ENCODE measurements at regions not wholly inside any gene's neighbourhood (a gene's known extent, or its start where the extent isn't known, plus 50 kb on each side); places are given as distances from the start of the nearest gene placed in this dataset.

DNA sequence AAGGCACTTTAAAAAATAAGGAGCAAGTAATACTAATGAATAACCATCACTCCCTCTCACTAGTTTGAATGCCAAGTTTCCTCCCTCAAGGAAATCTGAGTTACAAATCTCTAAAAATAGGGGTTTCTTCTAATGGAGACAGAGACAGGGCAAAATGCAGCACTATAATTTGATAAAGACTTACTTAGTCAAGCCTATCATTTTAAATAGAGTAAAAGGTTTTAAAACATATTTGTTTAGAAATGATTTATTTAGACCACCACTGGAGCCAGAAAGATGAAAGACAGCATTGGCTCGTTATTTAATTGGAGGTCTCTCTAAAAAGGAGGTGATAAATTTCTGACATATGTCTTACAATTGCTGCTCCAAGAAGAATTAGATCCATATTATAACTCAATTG lies 228.7 kb downstream of the TLE1 start:
- no peak overlapping the region for H3K4me3 ChIP-seq (ENCODE audit: control insufficient read depth in 2 of 3, extremely low read depth in 1 of 3, insufficient read depth in 2 of 3, low read depth in 1 of 3, low read length in 3 of 3)
- no peaks in the 10 kb centered on the region for H3K36me3 ChIP-seq (ENCODE audit: control insufficient read depth in 2 of 2, extremely low read depth in 1 of 2, insufficient read depth in 2 of 2, low read length in 2 of 2)
- H3K9me1 ChIP-seq (ENCODE audit: control insufficient read depth, extremely low read depth, insufficient read depth, low read length), result no peaks in the 10 kb centered on the region
- dilution Hi-C loops (cut with MboI; ENCODE audit: extremely low pct_ligation_motif_present, low sequenced_read_pairs), result no loop called here
- no peak overlapping the region for H2AFZ ChIP-seq (ENCODE audit: control insufficient read depth, low read length)
- no peak overlapping the region for H3K4me2 ChIP-seq (ENCODE audit: control insufficient read depth, extremely low read depth, insufficient read depth, low read depth, low read length)
- no peaks in the 10 kb centered on the region for H3K4me1 ChIP-seq (ENCODE audit: control insufficient read depth, extremely low read depth, insufficient read depth, low read length)
- no peaks in the 10 kb centered on the region for H3K27me3 ChIP-seq (ENCODE audit: control insufficient read depth, extremely low read depth, insufficient read depth, low read length)
- DNase-seq (ENCODE audit: low read depth, low spot score) (no peak), FAIRE-seq (no peak)
- TF ChIP-seq EZH2 (IDR thresholded peaks at IDR 0.05; ENCODE audit: low read length), result no peak
- TF ChIP-seq, protein P1, sequence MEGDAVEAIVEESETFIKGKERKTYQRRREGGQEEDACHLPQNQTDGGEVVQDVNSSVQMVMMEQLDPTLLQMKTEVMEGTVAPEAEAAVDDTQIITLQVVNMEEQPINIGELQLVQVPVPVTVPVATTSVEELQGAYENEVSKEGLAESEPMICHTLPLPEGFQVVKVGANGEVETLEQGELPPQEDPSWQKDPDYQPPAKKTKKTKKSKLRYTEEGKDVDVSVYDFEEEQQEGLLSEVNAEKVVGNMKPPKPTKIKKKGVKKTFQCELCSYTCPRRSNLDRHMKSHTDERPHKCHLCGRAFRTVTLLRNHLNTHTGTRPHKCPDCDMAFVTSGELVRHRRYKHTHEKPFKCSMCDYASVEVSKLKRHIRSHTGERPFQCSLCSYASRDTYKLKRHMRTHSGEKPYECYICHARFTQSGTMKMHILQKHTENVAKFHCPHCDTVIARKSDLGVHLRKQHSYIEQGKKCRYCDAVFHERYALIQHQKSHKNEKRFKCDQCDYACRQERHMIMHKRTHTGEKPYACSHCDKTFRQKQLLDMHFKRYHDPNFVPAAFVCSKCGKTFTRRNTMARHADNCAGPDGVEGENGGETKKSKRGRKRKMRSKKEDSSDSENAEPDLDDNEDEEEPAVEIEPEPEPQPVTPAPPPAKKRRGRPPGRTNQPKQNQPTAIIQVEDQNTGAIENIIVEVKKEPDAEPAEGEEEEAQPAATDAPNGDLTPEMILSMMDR (optimal IDR thresholded peaks at IDR 0.05 in 1 of 3, IDR thresholded peaks at IDR 0.05 in 1 of 3, conservative IDR thresholded peaks at IDR 0.05 in 1 of 3; ENCODE audit: extremely low read depth in 1 of 3, insufficient read depth in 2 of 3, low read length in 3 of 3), result no peak
- no peak overlapping the region for H3K9ac ChIP-seq (ENCODE audit: control insufficient read depth, extremely low read depth, insufficient read depth, low read length)
- H4K20me1 ChIP-seq (ENCODE audit: control insufficient read depth, extremely low read depth, insufficient read depth, low read length), result no peaks in the 10 kb centered on the region
- H3K79me2 ChIP-seq (ENCODE audit: control insufficient read depth, insufficient read depth, low read length), result no peaks in the 10 kb centered on the region
- no peak overlapping the region for H3K27ac ChIP-seq (ENCODE audit: control insufficient read depth, insufficient read depth, low read length)
- H3K9me3 ChIP-seq (ENCODE audit: control insufficient read depth, low read depth, low read length), result no peaks in the 10 kb centered on the region

DNA sequence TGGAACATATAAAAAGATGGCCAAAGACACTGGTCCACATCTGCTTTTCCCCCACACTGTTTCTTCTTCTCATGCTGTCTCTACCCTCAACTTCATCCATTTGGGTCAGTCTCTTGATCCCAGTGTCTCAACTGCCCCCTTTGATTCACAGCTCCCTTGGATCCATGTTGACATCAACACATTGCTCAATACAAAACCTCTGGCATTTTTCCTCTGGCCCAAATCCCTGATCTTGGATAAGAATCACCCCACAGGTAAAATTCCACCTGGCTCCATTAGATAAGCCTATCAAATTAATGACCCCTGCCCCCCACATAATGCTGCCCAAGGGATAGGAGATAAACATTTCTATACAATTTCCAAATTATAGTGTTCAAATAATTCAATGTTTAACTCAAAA lies 229.8 kb downstream of the TLE1 start:
- TF ChIP-seq, protein P1 (optimal IDR thresholded peaks at IDR 0.05 in 1 of 3, IDR thresholded peaks at IDR 0.05 in 1 of 3, conservative IDR thresholded peaks at IDR 0.05 in 1 of 3; ENCODE audit: extremely low read depth in 1 of 3, insufficient read depth in 2 of 3, low read length in 3 of 3), result no peak
- no peak for TF ChIP-seq EZH2 (IDR thresholded peaks at IDR 0.05; ENCODE audit: low read length)
- H3K27me3 ChIP-seq (ENCODE audit: control insufficient read depth, extremely low read depth, insufficient read depth, low read length), result no peaks in the 10 kb centered on the region
- no peak overlapping the region for H3K9ac ChIP-seq (ENCODE audit: control insufficient read depth, extremely low read depth, insufficient read depth, low read length)
- no peaks in the 10 kb centered on the region for H3K79me2 ChIP-seq (ENCODE audit: control insufficient read depth, insufficient read depth, low read length)
- H3K4me3 ChIP-seq (ENCODE audit: control insufficient read depth in 2 of 3, extremely low read depth in 1 of 3, insufficient read depth in 2 of 3, low read depth in 1 of 3, low read length in 3 of 3), result no peak overlapping the region
- H3K9me1 ChIP-seq (ENCODE audit: control insufficient read depth, extremely low read depth, insufficient read depth, low read length), result no peaks in the 10 kb centered on the region
- H4K20me1 ChIP-seq (ENCODE audit: control insufficient read depth, extremely low read depth, insufficient read depth, low read length), result no peaks in the 10 kb centered on the region
- no peak for FAIRE-seq
- no peaks in the 10 kb centered on the region for H3K9me3 ChIP-seq (ENCODE audit: control insufficient read depth, low read depth, low read length)
- dilution Hi-C loops (cut with MboI; ENCODE audit: extremely low pct_ligation_motif_present, low sequenced_read_pairs), result no loop called here
- H3K4me2 ChIP-seq (ENCODE audit: control insufficient read depth, extremely low read depth, insufficient read depth, low read depth, low read length), result no peak overlapping the region
- DNase-seq (ENCODE audit: low read depth, low spot score), result no peak
- no peak overlapping the region for H3K27ac ChIP-seq (ENCODE audit: control insufficient read depth, insufficient read depth, low read length)
- no peak overlapping the region for H2AFZ ChIP-seq (ENCODE audit: control insufficient read depth, low read length)
- no peaks in the 10 kb centered on the region for H3K36me3 ChIP-seq (ENCODE audit: control insufficient read depth in 2 of 2, extremely low read depth in 1 of 2, insufficient read depth in 2 of 2, low read length in 2 of 2)
- H3K4me1 ChIP-seq (ENCODE audit: control insufficient read depth, extremely low read depth, insufficient read depth, low read length), result no peaks in the 10 kb centered on the region
